HG02759 (cell line): ENCODE measurements at regions not wholly inside any gene's neighbourhood (a gene's known extent, or its start where the extent isn't known, plus 50 kb on each side); places are given as distances from the start of the nearest gene placed in this dataset.

ENCODE experiments used
- ATAC-seq: cut with Tn5 transposase; IDR thresholded peaks from one replicate; pipeline ENCODE4 v1.9.1; 2021; ENCODE audit warnings: mild to moderate bottlenecking, moderate library complexity; ENCODE audit not compliant: unreplicated experiment

GRCh38 chr10:128367807-128368206, 241.6 kb upstream of the MKI67 start:
- no peak for ATAC-seq

- no peak for ATAC-seq
Measured at GRCh38 chr10:128369101-128369650, 243.0 kb upstream of the MKI67 start.

- peak; percentile 85 for ATAC-seq
Measured at GRCh38 chr10:128373071-128373749, 247.0 kb upstream of the MKI67 start.

- ATAC-seq, result no peak
Measured at GRCh38 chr10:128373831-128374230, 247.6 kb upstream of the MKI67 start.

- no peak for ATAC-seq
Measured at GRCh38 chr10:128375171-128375570, 248.9 kb upstream of the MKI67 start.

- no peak for ATAC-seq
Measured at GRCh38 chr10:128377364-128377987, 251.3 kb upstream of the MKI67 start.

- ATAC-seq, result no peak
Measured at GRCh38 chr10:128377988-128378387, 251.8 kb upstream of the MKI67 start.

- no peak for ATAC-seq
Measured at GRCh38 chr10:128380946-128381345, 254.7 kb upstream of the MKI67 start.

GRCh38 chr10:128382225-128382624, 256.0 kb upstream of the MKI67 start:
- ATAC-seq, result no peak

GRCh38 chr10:128384831-128385230, 258.6 kb upstream of the MKI67 start:
- no peak for ATAC-seq

- ATAC-seq, result no peak
Measured at GRCh38 chr10:128386231-128386630, 260.0 kb upstream of the MKI67 start.

GRCh38 chr10:128386816-128387604, 260.8 kb upstream of the MKI67 start:
- ATAC-seq, result no peak

GRCh38 chr10:128390596-128390995, 264.4 kb upstream of the MKI67 start:
- ATAC-seq, result no peak

- ATAC-seq, result no peak
Measured at GRCh38 chr10:128393546-128393945, 267.3 kb upstream of the MKI67 start.

GRCh38 chr10:128398118-128398517, 271.9 kb upstream of the MKI67 start:
- ATAC-seq, result no peak

GRCh38 chr10:128398999-128399398, 272.8 kb upstream of the MKI67 start:
- ATAC-seq, result no peak

GRCh38 chr10:128400564-128400963, 274.3 kb upstream of the MKI67 start:
- ATAC-seq, result no peak

GRCh38 chr10:128405450-128405849, 279.2 kb upstream of the MKI67 start:
- ATAC-seq, result no peak

GRCh38 chr10:128411643-128412042, 285.4 kb upstream of the MKI67 start:
- no peak for ATAC-seq

GRCh38 chr10:128414568-128414967, 288.3 kb upstream of the MKI67 start:
- no peak for ATAC-seq

- no peak for ATAC-seq
Measured at GRCh38 chr10:128416231-128416630, 290.0 kb upstream of the MKI67 start.

GRCh38 chr10:128417826-128418225, 291.6 kb upstream of the MKI67 start:
- ATAC-seq, result no peak
